Stimulated activated naive CD4-positive, alpha-beta T cell (primary cell): ENCODE measurements at regions not wholly inside any gene's neighbourhood (a gene's known extent, or its start where the extent isn't known, plus 50 kb on each side); places are given as distances from the start of the nearest gene placed in this dataset.

Experiments
- DNase-seq, 6 experiments: peaks; one replicate each; lab custom pipeline; 2025; lab: John Stamatoyannopoulos, UW

DNA sequence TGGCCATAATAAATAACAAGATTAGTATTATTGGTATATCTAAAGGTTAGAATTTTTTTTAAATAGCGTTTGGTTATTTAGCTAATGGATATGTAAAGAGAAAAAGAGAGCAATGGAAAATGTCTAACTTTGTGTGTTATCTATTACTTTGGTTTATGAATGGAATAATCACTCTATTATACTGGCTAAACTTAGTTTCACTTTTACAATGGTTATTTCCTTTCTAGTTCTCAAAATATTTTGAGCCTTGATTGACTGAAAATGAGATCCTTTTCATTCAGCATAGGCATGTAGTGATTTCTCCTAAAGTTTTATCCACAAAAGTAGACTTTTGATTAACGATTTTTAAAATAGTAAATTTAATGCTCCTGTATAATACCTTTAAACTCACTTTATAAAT is 51.6 kb upstream of the MLIP start:
- no peak for DNase-seq

DNA sequence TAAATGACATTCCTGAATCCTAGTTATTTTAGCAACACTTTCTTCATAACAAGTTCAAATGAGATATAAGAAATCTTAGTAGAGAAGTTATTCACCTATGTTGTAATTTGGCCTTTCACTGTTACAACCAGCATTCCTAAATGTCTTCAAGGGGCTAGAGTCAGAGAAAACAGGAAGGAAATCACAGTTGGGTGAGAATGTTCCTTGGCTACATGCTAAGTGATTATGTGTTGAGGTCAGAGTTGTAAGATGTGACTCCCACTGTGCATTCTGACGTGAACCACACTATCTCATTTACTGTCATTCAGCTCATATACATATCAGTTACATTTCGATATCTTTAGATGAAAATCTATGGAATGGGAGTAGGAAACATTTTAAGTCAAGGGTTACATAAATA is 51.0 kb upstream of the MLIP start:
- DNase-seq = no peak
